ENCODE measurements at regions not wholly inside any gene's neighbourhood (a gene's known extent, or its start where the extent isn't known, plus 50 kb on each side); places are given as distances from the start of the nearest gene placed in this dataset.

- no peak overlapping the region for H3K27ac ChIP-seq
- no peak for TF ChIP-seq ZFX (IDR thresholded peaks at IDR 0.05)
- no peak for TF ChIP-seq CTCF (conservative IDR thresholded peaks at IDR 0.05)
Measured at GRCh38 chr9:120177121-120177520, 402.8 kb downstream of the CDK5RAP2 start.

- no peak overlapping the region for H3K27ac ChIP-seq
- TF ChIP-seq ZFX (IDR thresholded peaks at IDR 0.05) (no peak), CTCF (conservative IDR thresholded peaks at IDR 0.05) (no peak)
Measured at GRCh38 chr9:120175031-120175430, 404.9 kb downstream of the CDK5RAP2 start.

- no peak overlapping the region for H3K27ac ChIP-seq
Measured at GRCh38 chr9:120161776-120162175, 418.2 kb downstream of the CDK5RAP2 start.

GRCh38 chr9:120158221-120158620, 421.7 kb downstream of the CDK5RAP2 start:
- TF ChIP-seq CTCF (conservative IDR thresholded peaks at IDR 0.05): no peak
- TF ChIP-seq ZFX (IDR thresholded peaks at IDR 0.05): no peak
- no peak overlapping the region for H3K27ac ChIP-seq

More at GRCh38 chr9:120161776-120162175, 418.2 kb downstream of the CDK5RAP2 start:
- TF ChIP-seq CTCF (conservative IDR thresholded peaks at IDR 0.05) (no peak), ZFX (IDR thresholded peaks at IDR 0.05) (no peak)

GRCh38 chr9:120156376-120156775, 423.6 kb downstream of the CDK5RAP2 start:
- no peak for TF ChIP-seq CTCF (conservative IDR thresholded peaks at IDR 0.05)
- no peak for TF ChIP-seq ZFX (IDR thresholded peaks at IDR 0.05)
- H3K27ac ChIP-seq: no peak overlapping the region

GRCh38 chr9:120153258-120153657, 426.7 kb downstream of the CDK5RAP2 start:
- H3K27ac ChIP-seq: no peak overlapping the region
- TF ChIP-seq CTCF (conservative IDR thresholded peaks at IDR 0.05): no peak

GRCh38 chr9:120152295-120152694, 427.7 kb downstream of the CDK5RAP2 start:
- TF ChIP-seq ZFX (IDR thresholded peaks at IDR 0.05): no peak
- no peak for TF ChIP-seq CTCF (conservative IDR thresholded peaks at IDR 0.05)
- no peak overlapping the region for H3K27ac ChIP-seq
